Neutrophil (primary cell): ENCODE measurements at regions not wholly inside any gene's neighbourhood (a gene's known extent, or its start where the extent isn't known, plus 50 kb on each side); places are given as distances from the start of the nearest gene placed in this dataset.

Experiments
- H3K27ac ChIP-seq: fragments of 200-600 bp; sonication (generic); 2 replicates; pipeline ENCODE4 v1.5.1; 2016; ENCODE audit warnings: mild to moderate bottlenecking, moderate library complexity
- H3K27me3 ChIP-seq: fragments of 200-600 bp; sonication (generic); 2 replicates; pipeline ENCODE4 v1.6.0; 2016; ENCODE audit warnings: mild to moderate bottlenecking
- H3K36me3 ChIP-seq: fragments of 200-600 bp; sonication (generic); 2 replicates; pipeline ENCODE4 v1.5.1; 2017
- H3K4me1 ChIP-seq, 2 experiments: fragments of 200-600 bp in 1 of 2; sonication (generic) in 1 of 2; 1 replicate in 1 of 2; 2 replicates in 1 of 2; pipeline versions ENCODE4 v1.5.1 to v1.6.1; 2013 to 2016; ENCODE audit warnings: low read depth in 1 of 2, low read length in 1 of 2, mild to moderate bottlenecking in 1 of 2, moderate library complexity in 1 of 2; ENCODE audit not compliant: control insufficient read depth in 1 of 2, insufficient read depth in 1 of 2
- H3K4me3 ChIP-seq, 2 experiments: fragments of 200-600 bp in 1 of 2; sonication (generic) in 1 of 2; 1 replicate in 1 of 2; 2 replicates in 1 of 2; pipeline ENCODE4 v1.5.1; 2013 to 2016; ENCODE audit warnings: low read depth in 1 of 2, low read length in 1 of 2, mild to moderate bottlenecking in 1 of 2, moderate library complexity in 1 of 2
- H3K9me3 ChIP-seq: fragments of 200-600 bp; sonication (generic); 2 replicates; pipeline ENCODE4 v1.5.1; 2016
- TF ChIP-seq, protein P1 (sequence below): fragments of 200-600 bp; sonication (generic); IDR thresholded peaks from 2 replicates; pipeline ENCODE4 v1.5.1; 2016; ENCODE audit warnings: antibody characterized with exemption

DNA sequence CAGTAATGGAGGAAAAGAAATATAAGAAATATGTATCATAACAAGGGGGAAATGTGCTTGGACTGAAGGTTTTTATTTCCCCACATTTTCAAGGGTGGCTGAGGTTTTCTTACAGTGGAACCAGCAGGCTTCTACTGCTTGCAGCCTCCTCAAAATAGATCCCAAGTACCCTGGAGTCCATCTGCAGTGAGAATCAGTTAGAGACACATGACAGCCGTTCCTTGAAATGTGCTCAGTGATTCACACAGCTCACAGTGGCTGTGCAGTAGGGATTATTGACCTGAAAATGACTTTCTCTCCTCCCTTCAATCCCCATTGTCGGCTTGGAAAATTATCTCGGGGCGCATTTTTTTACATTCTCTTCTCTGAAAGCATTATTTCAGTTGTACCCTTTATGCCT lies 832.0 kb downstream of the TLR4 start:
- Histone ChIP-seq H3K4me1 (no peaks in the 10 kb centered on the region), H3K36me3 (no peaks in the 10 kb centered on the region), H3K4me3 (no peak overlapping the region), H3K27ac (no peak overlapping the region), H3K9me3 (no peaks in the 10 kb centered on the region), H3K27me3 (no peaks in the 10 kb centered on the region)
- TF ChIP-seq, protein P1, sequence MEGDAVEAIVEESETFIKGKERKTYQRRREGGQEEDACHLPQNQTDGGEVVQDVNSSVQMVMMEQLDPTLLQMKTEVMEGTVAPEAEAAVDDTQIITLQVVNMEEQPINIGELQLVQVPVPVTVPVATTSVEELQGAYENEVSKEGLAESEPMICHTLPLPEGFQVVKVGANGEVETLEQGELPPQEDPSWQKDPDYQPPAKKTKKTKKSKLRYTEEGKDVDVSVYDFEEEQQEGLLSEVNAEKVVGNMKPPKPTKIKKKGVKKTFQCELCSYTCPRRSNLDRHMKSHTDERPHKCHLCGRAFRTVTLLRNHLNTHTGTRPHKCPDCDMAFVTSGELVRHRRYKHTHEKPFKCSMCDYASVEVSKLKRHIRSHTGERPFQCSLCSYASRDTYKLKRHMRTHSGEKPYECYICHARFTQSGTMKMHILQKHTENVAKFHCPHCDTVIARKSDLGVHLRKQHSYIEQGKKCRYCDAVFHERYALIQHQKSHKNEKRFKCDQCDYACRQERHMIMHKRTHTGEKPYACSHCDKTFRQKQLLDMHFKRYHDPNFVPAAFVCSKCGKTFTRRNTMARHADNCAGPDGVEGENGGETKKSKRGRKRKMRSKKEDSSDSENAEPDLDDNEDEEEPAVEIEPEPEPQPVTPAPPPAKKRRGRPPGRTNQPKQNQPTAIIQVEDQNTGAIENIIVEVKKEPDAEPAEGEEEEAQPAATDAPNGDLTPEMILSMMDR = no peak

GRCh38 chr9:118538959-118539358 lies 830.3 kb downstream of the BRINP1 start:
- TF ChIP-seq, protein P1 = no peak

DNA sequence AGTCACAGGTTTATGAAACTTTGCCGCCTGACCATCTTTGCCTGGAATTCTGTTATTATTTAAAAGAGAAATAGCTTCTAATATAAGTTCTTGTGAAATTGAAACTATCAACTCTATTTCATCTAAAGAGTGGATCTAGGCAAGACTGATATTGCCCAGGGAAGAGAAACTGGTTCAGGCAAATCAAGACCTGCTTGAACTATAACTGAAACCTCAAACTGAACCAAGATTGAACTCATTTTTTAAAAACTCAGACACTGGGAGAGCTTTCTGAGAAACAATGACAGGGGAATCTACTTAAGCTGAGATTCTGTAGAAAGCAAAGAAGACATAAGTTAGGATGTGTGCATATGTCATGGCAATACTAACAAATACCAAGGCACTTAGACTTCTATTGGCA lies 815.8 kb downstream of the BRINP1 start:
- Histone ChIP-seq H3K9me3 (no peaks in the 10 kb centered on the region), H3K27ac (no peak overlapping the region), H3K36me3 (no peaks in the 10 kb centered on the region), H3K4me3 (no peak overlapping the region), H3K4me1 (no peaks in the 10 kb centered on the region), H3K27me3 (no peaks in the 10 kb centered on the region)
- TF ChIP-seq, protein P1 = no peak

More at GRCh38 chr9:118538959-118539358, 830.3 kb downstream of the BRINP1 start:
- Histone ChIP-seq H3K4me1 (no peaks in the 10 kb centered on the region), H3K27ac (no peak overlapping the region), H3K27me3 (no peaks in the 10 kb centered on the region), H3K4me3 (no peak overlapping the region), H3K9me3 (no peaks in the 10 kb centered on the region), H3K36me3 (no peaks in the 10 kb centered on the region)

DNA sequence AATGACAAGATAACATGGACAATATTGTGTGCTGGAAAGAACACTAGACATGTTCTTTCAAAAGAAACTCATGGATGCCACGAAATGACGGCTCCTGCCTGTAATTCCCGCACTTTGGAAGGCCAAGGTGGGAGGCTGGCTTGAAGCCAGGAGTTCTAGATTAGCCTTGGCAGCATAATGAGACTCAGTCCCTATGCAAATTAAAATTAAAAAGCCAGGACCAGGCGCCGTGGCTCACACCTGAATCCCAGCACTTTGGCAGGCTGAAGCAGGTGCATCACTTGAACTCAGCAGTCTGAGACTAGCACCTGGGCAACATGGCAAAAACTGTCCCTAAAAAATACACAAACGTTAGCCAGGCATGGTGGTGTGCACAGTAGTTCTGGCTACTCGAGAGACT lies 814.2 kb downstream of the BRINP1 start:
- H3K36me3 ChIP-seq = no peaks in the 10 kb centered on the region
- TF ChIP-seq, protein P1 = no peak
- H3K4me3 ChIP-seq = no peak overlapping the region
- H3K4me1 ChIP-seq = no peaks in the 10 kb centered on the region
- H3K27ac ChIP-seq = no peak overlapping the region
- H3K9me3 ChIP-seq = no peaks in the 10 kb centered on the region
- H3K27me3 ChIP-seq = no peaks in the 10 kb centered on the region

- Histone ChIP-seq H3K9me3 (no peaks in the 10 kb centered on the region), H3K27me3 (no peaks in the 10 kb centered on the region), H3K27ac (no peak overlapping the region), H3K36me3 (no peaks in the 10 kb centered on the region), H3K4me1 (no peaks in the 10 kb centered on the region), H3K4me3 (no peak overlapping the region)
- TF ChIP-seq, protein P1 = no peak
Observed at GRCh38 chr9:118558026-118558425, 811.2 kb downstream of the BRINP1 start.

GRCh38 chr9:118558891-118559290 lies 810.3 kb downstream of the BRINP1 start:
- TF ChIP-seq, protein P1 = no peak
- H3K4me1 ChIP-seq = no peaks in the 10 kb centered on the region
- H3K27me3 ChIP-seq = no peaks in the 10 kb centered on the region
- no peaks in the 10 kb centered on the region for H3K36me3 ChIP-seq
- H3K4me3 ChIP-seq = no peak overlapping the region
- no peak overlapping the region for H3K27ac ChIP-seq
- H3K9me3 ChIP-seq = no peaks in the 10 kb centered on the region
